KMS-11 (cell line): ENCODE measurements at regions not wholly inside any gene's neighbourhood (a gene's known extent, or its start where the extent isn't known, plus 50 kb on each side); places are given as distances from the start of the nearest gene placed in this dataset.
"Not testable (repeated sequence)": the region's sequence is repeated elsewhere in the genome, so short reads cannot be mapped to it uniquely, and the experiment has no call there.

Source experiments
- H2AFZ ChIP-seq: fragments of 200-600 bp; sonication (generic); 2 replicates; pipeline ENCODE4 v1.6.1; 2016; ENCODE audit warnings: antibody characterized with exemption, mixed run types, low read depth
- H3K27ac ChIP-seq: fragments of 200-600 bp; sonication (generic); 2 replicates; pipeline ENCODE4 v1.6.1; 2016; ENCODE audit warnings: mild to moderate bottlenecking, mixed run types
- H3K27me3 ChIP-seq: fragments of 200-600 bp; sonication (generic); 2 replicates; pipeline ENCODE4 v1.6.1; 2017; ENCODE audit warnings: mild to moderate bottlenecking, low read depth, mixed run types, moderate library complexity; ENCODE audit not compliant: insufficient read depth
- H3K36me3 ChIP-seq: fragments of 200-600 bp; sonication (generic); 2 replicates; pipeline ENCODE4 v1.6.1; 2017; ENCODE audit warnings: mild to moderate bottlenecking, mixed run types; ENCODE audit not compliant: insufficient read depth
- H3K4me1 ChIP-seq: fragments of 200-600 bp; sonication (generic); 2 replicates; pipeline ENCODE4 v1.6.1; 2016; ENCODE audit warnings: mild to moderate bottlenecking, low read depth, mixed run types; ENCODE audit not compliant: poor library complexity, severe bottlenecking
- H3K4me2 ChIP-seq: fragments of 200-600 bp; sonication (generic); 2 replicates; pipeline ENCODE4 v1.7.0; 2016; ENCODE audit warnings: mild to moderate bottlenecking, mixed run types
- H3K4me3 ChIP-seq: fragments of 200-600 bp; sonication (generic); IDR thresholded peaks from 2 replicates; pipeline ENCODE4 v1.6.1; 2017; ENCODE audit warnings: low read depth, low read length, mixed read lengths; ENCODE audit not compliant: insufficient read depth
- H3K79me2 ChIP-seq: fragments of 200-600 bp; sonication (generic); 2 replicates; pipeline ENCODE4 v1.6.1; 2016; ENCODE audit warnings: low read depth, mixed run types; ENCODE audit not compliant: insufficient read depth
- H3K9ac ChIP-seq: fragments of 200-600 bp; sonication (generic); 2 replicates; pipeline ENCODE4 v1.6.1; 2016; ENCODE audit warnings: mild to moderate bottlenecking, mixed run types
- H4K20me1 ChIP-seq: fragments of 200-600 bp; sonication (generic); 2 replicates; pipeline ENCODE4 v1.6.1; 2016; ENCODE audit warnings: mild to moderate bottlenecking, mixed run types; ENCODE audit not compliant: insufficient read depth
- TF ChIP-seq, protein P1 (sequence below): fragments of 200-600 bp; sonication (generic); conservative IDR thresholded peaks from 2 replicates; pipeline ENCODE4 v1.6.1; 2017; ENCODE audit warnings: low read depth, mild to moderate bottlenecking, antibody characterized with exemption, low read length, moderate library complexity, mixed read lengths

DNA sequence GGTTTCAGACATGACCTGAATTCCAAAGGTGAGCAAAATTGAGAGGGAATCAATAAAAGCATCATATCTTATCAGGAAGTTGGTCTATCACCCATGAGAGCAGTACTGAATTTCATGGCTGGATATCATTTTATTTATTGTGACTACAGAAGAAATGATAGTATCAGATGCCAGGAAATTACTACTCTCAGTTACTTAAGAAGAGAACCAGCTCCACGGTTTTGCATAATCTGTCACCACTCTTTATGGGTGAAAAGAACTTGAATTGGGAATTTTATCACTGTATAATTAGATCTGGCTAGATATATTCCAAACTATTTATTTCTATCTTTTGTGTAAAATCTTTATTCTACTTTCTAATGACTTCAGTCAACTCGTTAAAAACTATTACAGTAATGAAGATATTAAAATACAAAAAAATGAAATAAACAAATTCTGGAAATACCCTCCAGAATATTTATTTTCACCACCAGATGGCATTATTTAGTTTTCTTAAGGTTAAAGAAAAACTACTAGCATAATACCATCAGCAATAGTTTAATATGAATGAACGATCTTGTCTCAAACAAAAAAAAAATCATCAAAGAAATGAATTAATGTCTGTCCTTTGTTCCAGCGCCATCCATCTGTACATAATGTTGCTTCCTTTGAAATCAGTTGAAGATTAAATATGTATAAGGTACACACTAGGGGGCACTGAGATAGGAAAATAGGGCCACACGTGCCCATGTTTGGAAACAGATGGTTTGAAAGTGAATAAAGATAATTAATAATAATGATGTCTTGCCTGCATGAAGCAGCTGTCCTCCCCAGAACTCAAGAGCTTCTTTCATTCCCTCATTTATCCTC, 84.7 kb upstream of the SLCO6A1 start:
- Histone ChIP-seq H3K27me3 (no peaks in the 10 kb centered on the region), H3K36me3 (no peaks in the 10 kb centered on the region), H3K9ac (no peak overlapping the region), H2AFZ (no peak overlapping the region), H3K27ac (no peak overlapping the region), H3K4me2 (0 out of 2 replicates have a peak overlapping the region, but pooled peaks have one; percentile 1), H3K79me2 (no peaks in the 10 kb centered on the region), H3K4me3 (no peak overlapping the region), H3K4me1 (peaks cover 5% of the 10 kb centered on the region), H4K20me1 (no peaks in the 10 kb centered on the region)
- TF ChIP-seq, protein P1, sequence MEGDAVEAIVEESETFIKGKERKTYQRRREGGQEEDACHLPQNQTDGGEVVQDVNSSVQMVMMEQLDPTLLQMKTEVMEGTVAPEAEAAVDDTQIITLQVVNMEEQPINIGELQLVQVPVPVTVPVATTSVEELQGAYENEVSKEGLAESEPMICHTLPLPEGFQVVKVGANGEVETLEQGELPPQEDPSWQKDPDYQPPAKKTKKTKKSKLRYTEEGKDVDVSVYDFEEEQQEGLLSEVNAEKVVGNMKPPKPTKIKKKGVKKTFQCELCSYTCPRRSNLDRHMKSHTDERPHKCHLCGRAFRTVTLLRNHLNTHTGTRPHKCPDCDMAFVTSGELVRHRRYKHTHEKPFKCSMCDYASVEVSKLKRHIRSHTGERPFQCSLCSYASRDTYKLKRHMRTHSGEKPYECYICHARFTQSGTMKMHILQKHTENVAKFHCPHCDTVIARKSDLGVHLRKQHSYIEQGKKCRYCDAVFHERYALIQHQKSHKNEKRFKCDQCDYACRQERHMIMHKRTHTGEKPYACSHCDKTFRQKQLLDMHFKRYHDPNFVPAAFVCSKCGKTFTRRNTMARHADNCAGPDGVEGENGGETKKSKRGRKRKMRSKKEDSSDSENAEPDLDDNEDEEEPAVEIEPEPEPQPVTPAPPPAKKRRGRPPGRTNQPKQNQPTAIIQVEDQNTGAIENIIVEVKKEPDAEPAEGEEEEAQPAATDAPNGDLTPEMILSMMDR, result peak; percentile 89

DNA sequence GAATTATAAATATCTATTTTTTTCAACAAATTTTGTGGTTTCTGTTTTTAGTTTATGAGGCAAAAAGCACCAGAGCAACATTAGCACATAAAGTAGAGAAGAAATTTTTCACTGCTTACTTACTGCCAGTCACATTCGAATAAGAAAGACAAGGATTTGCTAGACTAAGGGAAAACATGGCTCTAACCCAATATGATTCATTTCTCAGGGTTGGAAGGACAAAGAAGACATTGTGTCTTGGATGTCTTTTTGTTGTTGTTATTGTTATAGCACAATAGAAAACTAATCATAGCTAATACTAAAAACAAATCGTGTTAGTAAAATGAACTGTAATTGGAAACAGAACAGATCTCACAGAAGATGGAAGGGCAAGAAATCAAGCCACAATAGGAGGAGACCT, 90.9 kb upstream of the SLCO6A1 start:
- TF ChIP-seq, protein P1, result no peak
- Histone ChIP-seq H3K27me3 (no peaks in the 10 kb centered on the region), H3K79me2 (no peaks in the 10 kb centered on the region), H2AFZ (no peak overlapping the region), H3K27ac (no peak overlapping the region), H4K20me1 (no peaks in the 10 kb centered on the region), H3K4me1 (no peaks in the 10 kb centered on the region), H3K9ac (no peak overlapping the region), H3K4me3 (no peak overlapping the region), H3K36me3 (no peaks in the 10 kb centered on the region), H3K4me2 (no peak overlapping the region)

DNA sequence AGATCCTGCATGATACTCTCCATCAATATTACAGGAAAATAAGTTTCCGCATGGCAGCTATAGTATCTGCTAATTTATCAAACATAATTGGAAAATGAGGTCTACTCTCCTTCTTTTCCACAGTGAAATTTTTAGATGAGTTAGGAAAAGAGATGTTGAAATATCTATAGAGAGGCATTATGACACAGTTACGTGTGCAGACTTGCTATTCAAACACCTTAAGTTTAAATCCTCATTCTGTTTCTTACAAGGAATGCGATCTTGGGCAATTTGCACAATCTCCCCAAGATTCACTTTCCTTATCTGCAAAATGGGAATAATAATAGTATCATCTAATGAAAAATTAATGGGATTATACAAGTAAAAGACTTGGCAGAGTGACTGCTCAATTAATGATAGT, 91.7 kb upstream of the SLCO6A1 start:
- H3K4me2 ChIP-seq, result no peak overlapping the region
- no peaks in the 10 kb centered on the region for H3K79me2 ChIP-seq
- no peaks in the 10 kb centered on the region for H3K27me3 ChIP-seq
- H2AFZ ChIP-seq, result no peak overlapping the region
- TF ChIP-seq, protein P1, result no peak
- no peaks in the 10 kb centered on the region for H4K20me1 ChIP-seq
- no peak overlapping the region for H3K27ac ChIP-seq
- H3K4me3 ChIP-seq, result no peak overlapping the region
- no peaks in the 10 kb centered on the region for H3K4me1 ChIP-seq
- no peaks in the 10 kb centered on the region for H3K36me3 ChIP-seq
- H3K9ac ChIP-seq, result no peak overlapping the region

DNA sequence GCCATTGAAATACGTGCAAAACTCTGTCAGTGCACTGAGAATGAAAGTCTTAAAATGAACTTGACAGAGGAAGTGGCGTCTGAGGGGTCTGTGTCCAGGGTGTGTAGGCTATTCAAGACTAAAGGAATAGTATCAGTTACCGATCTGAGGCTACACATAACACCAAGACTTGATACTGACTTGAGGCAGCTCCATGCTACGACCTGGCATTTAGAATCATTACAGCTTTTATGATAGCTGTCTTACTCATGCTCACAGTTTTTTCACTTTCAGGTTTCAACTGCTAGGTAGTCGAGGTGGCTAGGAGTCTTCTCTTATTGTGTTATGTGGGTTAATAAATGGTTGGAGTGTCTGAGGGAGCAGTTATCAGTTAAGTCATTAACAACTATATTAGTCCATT, 92.8 kb upstream of the SLCO6A1 start:
- Histone ChIP-seq H4K20me1 (no peaks in the 10 kb centered on the region), H3K27ac (no peak overlapping the region), H3K9ac (no peak overlapping the region), H3K4me1 (no peaks in the 10 kb centered on the region), H2AFZ (no peak overlapping the region), H3K4me3 (no peak overlapping the region), H3K36me3 (no peaks in the 10 kb centered on the region), H3K4me2 (no peak overlapping the region), H3K27me3 (no peaks in the 10 kb centered on the region), H3K79me2 (no peaks in the 10 kb centered on the region)
- TF ChIP-seq, protein P1, result no peak

DNA sequence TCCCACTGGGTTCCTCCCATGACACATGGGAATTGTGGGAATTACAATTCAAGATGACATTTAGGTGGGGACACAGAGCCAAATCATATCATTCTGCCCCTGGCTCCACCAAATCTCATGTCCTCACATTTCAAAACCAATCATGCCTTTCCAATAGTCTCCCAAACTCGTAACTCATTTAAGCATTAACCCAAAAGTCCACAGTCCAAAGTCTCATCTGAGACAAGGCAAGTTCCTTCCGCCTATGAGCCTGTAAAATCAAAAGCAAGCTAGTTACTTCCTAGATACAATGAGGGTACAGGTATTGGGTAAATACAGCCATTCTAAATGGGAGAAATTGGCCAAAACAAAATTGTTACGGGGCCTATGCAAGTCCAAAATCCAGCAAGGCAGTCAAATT, 93.8 kb upstream of the SLCO6A1 start:
- not testable (repeated sequence) for H3K36me3 ChIP-seq, H2AFZ ChIP-seq, H3K27me3 ChIP-seq, H3K27ac ChIP-seq, H3K4me3 ChIP-seq, H4K20me1 ChIP-seq, H3K4me1 ChIP-seq, H3K79me2 ChIP-seq, H3K4me2 ChIP-seq, H3K9ac ChIP-seq
